HG03060 (cell line): ENCODE measurements at regions not wholly inside any gene's neighbourhood (a gene's known extent, or its start where the extent isn't known, plus 50 kb on each side); places are given as distances from the start of the nearest gene placed in this dataset.
"Not testable (repeated sequence)": the region's sequence is repeated elsewhere in the genome, so short reads cannot be mapped to it uniquely, and the experiment has no call there.

Experiments used
- ATAC-seq: cut with Tn5 transposase; IDR thresholded peaks from one replicate; pipeline ENCODE4 v1.9.1; 2021; ENCODE audit warnings: low read depth, moderate number of reproducible peaks; ENCODE audit not compliant: unreplicated experiment

- ATAC-seq, result no peak
Measured at GRCh38 chr7:79664884-79665676, 211.6 kb upstream of the MAGI2 start.

- no peak for ATAC-seq
Measured at GRCh38 chr7:79658304-79658703, 204.8 kb upstream of the MAGI2 start.

GRCh38 chr7:79653136-79653631, 199.7 kb upstream of the MAGI2 start:
- no peak for ATAC-seq

- ATAC-seq, result no peak
Measured at GRCh38 chr7:79652619-79653018, 199.2 kb upstream of the MAGI2 start.

- no peak for ATAC-seq
Measured at GRCh38 chr7:79647711-79648110, 194.2 kb upstream of the MAGI2 start.

GRCh38 chr7:79646278-79646677, 192.8 kb upstream of the MAGI2 start:
- no peak for ATAC-seq

- ATAC-seq, result no peak
Measured at GRCh38 chr7:79636849-79637248, 183.4 kb upstream of the MAGI2 start.

GRCh38 chr7:79625921-79626320, 172.5 kb upstream of the MAGI2 start:
- ATAC-seq, result not testable (repeated sequence)

GRCh38 chr7:79624336-79624735, 170.9 kb upstream of the MAGI2 start:
- no peak for ATAC-seq

- ATAC-seq, result no peak
Measured at GRCh38 chr7:79622781-79623180, 169.3 kb upstream of the MAGI2 start.

- ATAC-seq, result no peak
Measured at GRCh38 chr7:79620291-79620690, 166.8 kb upstream of the MAGI2 start.

- ATAC-seq, result no peak
Measured at GRCh38 chr7:79619216-79619615, 165.7 kb upstream of the MAGI2 start.

- no peak for ATAC-seq
Measured at GRCh38 chr7:79615871-79616640, 162.6 kb upstream of the MAGI2 start.

GRCh38 chr7:79615466-79615865, 162.0 kb upstream of the MAGI2 start:
- ATAC-seq, result no peak

GRCh38 chr7:79612903-79613302, 159.4 kb upstream of the MAGI2 start:
- no peak for ATAC-seq

GRCh38 chr7:79612022-79612421, 158.6 kb upstream of the MAGI2 start:
- ATAC-seq, result no peak

GRCh38 chr7:79610748-79611304, 157.4 kb upstream of the MAGI2 start:
- ATAC-seq, result no peak

GRCh38 chr7:79610313-79610712, 156.8 kb upstream of the MAGI2 start:
- ATAC-seq, result no peak

GRCh38 chr7:79608005-79608404, 154.5 kb upstream of the MAGI2 start:
- no peak for ATAC-seq

- ATAC-seq, result no peak
Measured at GRCh38 chr7:79604841-79605240, 151.4 kb upstream of the MAGI2 start.

GRCh38 chr7:79598351-79598750, 144.9 kb upstream of the MAGI2 start:
- ATAC-seq, result no peak
